ENCODE measurements at regions not wholly inside any gene's neighbourhood (a gene's known extent, or its start where the extent isn't known, plus 50 kb on each side); places are given as distances from the start of the nearest gene placed in this dataset.

GRCh38 chr3:82329300-82329699 is 567.9 kb upstream of the GBE1 start:
- Mint-ChIP-seq H3K27me3 (no peaks in the 10 kb centered on the region), H3K4me1 (no peaks in the 10 kb centered on the region), H3K36me3 (ENCODE audit: low read depth) (no peaks in the 10 kb centered on the region), H3K27ac (no peak overlapping the region), H3K9me3 (peaks cover 9% of the 10 kb centered on the region), H3K4me3 (no peak overlapping the region)
- ATAC-seq (replicated peaks), result no peak

- no peak overlapping the region for H3K4me3 Mint-ChIP-seq
- H3K27me3 Mint-ChIP-seq, result no peaks in the 10 kb centered on the region
- H3K27ac Mint-ChIP-seq, result no peak overlapping the region
- no peak for ATAC-seq (replicated peaks)
- H3K4me1 Mint-ChIP-seq, result no peaks in the 10 kb centered on the region
- H3K9me3 Mint-ChIP-seq, result peaks cover 8% of the 10 kb centered on the region
- H3K36me3 Mint-ChIP-seq (ENCODE audit: low read depth), result no peaks in the 10 kb centered on the region
Observed at GRCh38 chr3:82311901-82312300, 550.5 kb upstream of the GBE1 start.

GRCh38 chr3:82308755-82309154 is 547.3 kb upstream of the GBE1 start:
- H3K27me3 Mint-ChIP-seq, result no peaks in the 10 kb centered on the region
- H3K9me3 Mint-ChIP-seq, result peaks cover 19% of the 10 kb centered on the region
- no peak for ATAC-seq (replicated peaks)
- H3K4me3 Mint-ChIP-seq, result no peak overlapping the region
- H3K36me3 Mint-ChIP-seq (ENCODE audit: low read depth), result no peaks in the 10 kb centered on the region
- no peaks in the 10 kb centered on the region for H3K4me1 Mint-ChIP-seq
- no peak overlapping the region for H3K27ac Mint-ChIP-seq

GRCh38 chr3:82306189-82306588 is 544.7 kb upstream of the GBE1 start:
- H3K36me3 Mint-ChIP-seq (ENCODE audit: low read depth), result no peaks in the 10 kb centered on the region
- H3K4me3 Mint-ChIP-seq, result no peak overlapping the region
- H3K27ac Mint-ChIP-seq, result no peak overlapping the region
- H3K27me3 Mint-ChIP-seq, result no peaks in the 10 kb centered on the region
- H3K9me3 Mint-ChIP-seq, result peaks cover 19% of the 10 kb centered on the region
- H3K4me1 Mint-ChIP-seq, result no peaks in the 10 kb centered on the region
- no peak for ATAC-seq (replicated peaks)

- H3K27me3 Mint-ChIP-seq, result no peaks in the 10 kb centered on the region
- no peak overlapping the region for H3K4me3 Mint-ChIP-seq
Observed at GRCh38 chr3:82294609-82295008, 533.2 kb upstream of the GBE1 start.

GRCh38 chr3:82293867-82294266 is 532.4 kb upstream of the GBE1 start:
- H3K4me3 Mint-ChIP-seq, result no peak overlapping the region
- peaks cover 7% of the 10 kb centered on the region for H3K9me3 Mint-ChIP-seq
- no peak for ATAC-seq (replicated peaks)
- H3K27me3 Mint-ChIP-seq, result no peaks in the 10 kb centered on the region
- H3K36me3 Mint-ChIP-seq (ENCODE audit: low read depth), result no peaks in the 10 kb centered on the region
- no peak overlapping the region for H3K27ac Mint-ChIP-seq
- H3K4me1 Mint-ChIP-seq, result no peaks in the 10 kb centered on the region

More at GRCh38 chr3:82294609-82295008, 533.2 kb upstream of the GBE1 start:
- Mint-ChIP-seq H3K27ac (no peak overlapping the region), H3K9me3 (peaks cover 7% of the 10 kb centered on the region), H3K4me1 (no peaks in the 10 kb centered on the region), H3K36me3 (ENCODE audit: low read depth) (no peaks in the 10 kb centered on the region)
- ATAC-seq (replicated peaks), result no peak

- Mint-ChIP-seq H3K27ac (no peak overlapping the region), H3K4me1 (no peaks in the 10 kb centered on the region), H3K9me3 (peaks cover 11% of the 10 kb centered on the region), H3K27me3 (no peaks in the 10 kb centered on the region), H3K4me3 (no peak overlapping the region), H3K36me3 (ENCODE audit: low read depth) (no peaks in the 10 kb centered on the region)
- no peak for ATAC-seq (replicated peaks)
Observed at GRCh38 chr3:82293435-82293834, 532.0 kb upstream of the GBE1 start.

- Mint-ChIP-seq H3K9me3 (peaks cover 13% of the 10 kb centered on the region), H3K36me3 (ENCODE audit: low read depth) (no peaks in the 10 kb centered on the region), H3K27me3 (no peaks in the 10 kb centered on the region), H3K27ac (no peak overlapping the region), H3K4me3 (no peak overlapping the region), H3K4me1 (no peaks in the 10 kb centered on the region)
- ATAC-seq (replicated peaks), result no peak
Observed at GRCh38 chr3:82287562-82287961, 526.1 kb upstream of the GBE1 start.

- ATAC-seq (replicated peaks), result no peak
- no peaks in the 10 kb centered on the region for H3K36me3 Mint-ChIP-seq (ENCODE audit: low read depth)
- H3K9me3 Mint-ChIP-seq, result no peaks in the 10 kb centered on the region
- H3K27ac Mint-ChIP-seq, result no peak overlapping the region
- H3K4me3 Mint-ChIP-seq, result no peak overlapping the region
- H3K27me3 Mint-ChIP-seq, result no peaks in the 10 kb centered on the region
- no peaks in the 10 kb centered on the region for H3K4me1 Mint-ChIP-seq
Observed at GRCh38 chr3:82281205-82281604, 519.8 kb upstream of the GBE1 start.

GRCh38 chr3:82276992-82277391 is 515.5 kb upstream of the GBE1 start:
- Mint-ChIP-seq H3K9me3 (peaks cover 8% of the 10 kb centered on the region), H3K4me3 (no peak overlapping the region), H3K36me3 (ENCODE audit: low read depth) (no peaks in the 10 kb centered on the region), H3K4me1 (no peaks in the 10 kb centered on the region), H3K27me3 (no peaks in the 10 kb centered on the region), H3K27ac (no peak overlapping the region)
- no peak for ATAC-seq (replicated peaks)

- no peak overlapping the region for H3K27ac Mint-ChIP-seq
- no peak for ATAC-seq (replicated peaks)
- peaks cover 20% of the 10 kb centered on the region for H3K9me3 Mint-ChIP-seq
- no peaks in the 10 kb centered on the region for H3K4me1 Mint-ChIP-seq
- no peaks in the 10 kb centered on the region for H3K27me3 Mint-ChIP-seq
- no peaks in the 10 kb centered on the region for H3K36me3 Mint-ChIP-seq (ENCODE audit: low read depth)
- no peak overlapping the region for H3K4me3 Mint-ChIP-seq
Observed at GRCh38 chr3:82274897-82275296, 513.5 kb upstream of the GBE1 start.

- Mint-ChIP-seq H3K4me3 (no peak overlapping the region), H3K36me3 (ENCODE audit: low read depth) (no peaks in the 10 kb centered on the region), H3K9me3 (peaks cover 4% of the 10 kb centered on the region), H3K27me3 (no peaks in the 10 kb centered on the region), H3K4me1 (no peaks in the 10 kb centered on the region), H3K27ac (no peak overlapping the region)
- ATAC-seq (replicated peaks), result no peak
Observed at GRCh38 chr3:82265747-82266146, 504.3 kb upstream of the GBE1 start.

GRCh38 chr3:82262193-82262592 is 500.7 kb upstream of the GBE1 start:
- H3K4me1 Mint-ChIP-seq, result no peaks in the 10 kb centered on the region
- H3K4me3 Mint-ChIP-seq, result no peak overlapping the region
- no peak for ATAC-seq (replicated peaks)
- H3K9me3 Mint-ChIP-seq, result no peaks in the 10 kb centered on the region
- no peaks in the 10 kb centered on the region for H3K36me3 Mint-ChIP-seq (ENCODE audit: low read depth)
- no peak overlapping the region for H3K27ac Mint-ChIP-seq
- no peaks in the 10 kb centered on the region for H3K27me3 Mint-ChIP-seq

- no peaks in the 10 kb centered on the region for H3K27me3 Mint-ChIP-seq
- no peaks in the 10 kb centered on the region for H3K9me3 Mint-ChIP-seq
- no peaks in the 10 kb centered on the region for H3K4me1 Mint-ChIP-seq
- no peak overlapping the region for H3K27ac Mint-ChIP-seq
- H3K36me3 Mint-ChIP-seq (ENCODE audit: low read depth), result no peaks in the 10 kb centered on the region
- H3K4me3 Mint-ChIP-seq, result no peak overlapping the region
- ATAC-seq (replicated peaks), result no peak
Observed at GRCh38 chr3:82261637-82262036, 500.2 kb upstream of the GBE1 start.

GRCh38 chr3:82261013-82261412 is 499.6 kb upstream of the GBE1 start:
- Mint-ChIP-seq H3K4me1 (no peaks in the 10 kb centered on the region), H3K9me3 (no peaks in the 10 kb centered on the region), H3K27ac (no peak overlapping the region), H3K36me3 (ENCODE audit: low read depth) (no peaks in the 10 kb centered on the region), H3K27me3 (no peaks in the 10 kb centered on the region), H3K4me3 (no peak overlapping the region)
- ATAC-seq (replicated peaks), result no peak

GRCh38 chr3:82259994-82260393 is 498.5 kb upstream of the GBE1 start:
- ATAC-seq (replicated peaks), result no peak
- H3K27ac Mint-ChIP-seq, result no peak overlapping the region
- no peaks in the 10 kb centered on the region for H3K9me3 Mint-ChIP-seq
- H3K36me3 Mint-ChIP-seq (ENCODE audit: low read depth), result no peaks in the 10 kb centered on the region
- no peaks in the 10 kb centered on the region for H3K27me3 Mint-ChIP-seq
- H3K4me3 Mint-ChIP-seq, result no peak overlapping the region
- H3K4me1 Mint-ChIP-seq, result no peaks in the 10 kb centered on the region
